ENCODE measurements at regions not wholly inside any gene's neighbourhood (a gene's known extent, or its start where the extent isn't known, plus 50 kb on each side); places are given as distances from the start of the nearest gene placed in this dataset.

DNA sequence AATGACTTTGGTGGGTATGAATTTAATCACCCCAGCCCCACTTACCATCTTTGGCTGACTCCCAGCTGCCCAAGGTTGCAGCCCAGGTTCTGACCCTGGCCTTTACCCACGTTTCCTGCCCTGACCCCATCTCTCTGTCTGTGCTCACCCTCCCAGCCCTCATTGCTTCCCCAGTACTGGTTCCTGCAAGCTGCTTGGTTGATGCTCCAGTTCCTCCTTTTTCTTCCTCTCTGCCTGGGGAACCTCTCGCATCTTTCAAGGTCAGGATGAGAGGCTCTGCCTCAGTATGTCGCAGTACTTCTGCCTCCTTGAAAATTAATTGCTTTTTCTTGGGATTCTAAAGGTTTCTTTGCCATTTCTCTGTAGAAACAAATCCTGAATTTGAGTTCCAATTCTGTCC lies 263.8 kb upstream of the ZNF32 start:
- no peak overlapping the region for H3K27ac ChIP-seq (ENCODE audit: low read depth in 2 of 2, low read length in 1 of 2)
- peaks cover 0 to 2% of the 10 kb centered on the region in 2 donors for H3K4me1 ChIP-seq (ENCODE audit: control insufficient read depth in 2 of 2, insufficient read depth in 2 of 2, low read length in 1 of 2)
- H3K4me3 ChIP-seq (ENCODE audit: low read depth in 1 of 2, low read length in 2 of 2) = no peak overlapping the region
- WGBS, 2 donors = 77 to 79% methylated on average over 3 of the region's 3 CpGs
- H3K36me3 ChIP-seq (ENCODE audit: control insufficient read depth in 2 of 2, insufficient read depth in 2 of 2, low read length in 1 of 2) = no peaks in the 10 kb centered on the region
- H3K9me3 ChIP-seq (ENCODE audit: control insufficient read depth in 2 of 2, insufficient read depth in 1 of 2, low read depth in 1 of 2, low read length in 1 of 2) = no peaks in the 10 kb centered on the region
- no peaks in the 10 kb centered on the region for H3K27me3 ChIP-seq (ENCODE audit: control insufficient read depth in 1 of 2, insufficient read depth in 2 of 2, low read length in 2 of 2)

DNA sequence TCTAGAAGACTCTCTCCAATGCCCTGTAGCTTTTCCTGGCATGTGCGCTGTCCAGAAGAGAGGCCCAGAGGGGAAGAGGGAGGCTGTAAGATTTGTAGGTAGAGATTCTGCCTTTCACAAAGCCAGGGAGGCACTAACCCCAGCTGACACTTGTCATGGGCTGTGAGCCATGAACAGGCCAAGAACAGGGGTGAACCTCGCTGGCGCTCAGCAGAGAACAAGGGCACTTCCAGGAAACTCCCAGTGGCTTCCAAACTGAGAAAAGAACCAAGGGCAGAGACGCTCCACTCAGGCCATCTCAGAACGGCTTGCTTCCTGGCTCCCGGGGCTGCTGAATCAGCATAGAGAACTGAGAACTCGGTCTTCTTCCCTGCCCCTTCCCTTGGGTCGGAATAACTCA lies 257.8 kb upstream of the ZNF32 start:
- H3K27me3 ChIP-seq (ENCODE audit: control insufficient read depth in 1 of 2, insufficient read depth in 2 of 2, low read length in 2 of 2) = no peaks in the 10 kb centered on the region
- no peaks in the 10 kb centered on the region for H3K36me3 ChIP-seq (ENCODE audit: control insufficient read depth in 2 of 2, insufficient read depth in 2 of 2, low read length in 1 of 2)
- H3K4me3 ChIP-seq (ENCODE audit: low read depth in 1 of 2, low read length in 2 of 2) = no peak overlapping the region
- H3K4me1 ChIP-seq (ENCODE audit: control insufficient read depth in 2 of 2, insufficient read depth in 2 of 2, low read length in 1 of 2) = peaks cover 0 to 2% of the 10 kb centered on the region in 2 donors
- no peaks in the 10 kb centered on the region for H3K9me3 ChIP-seq (ENCODE audit: control insufficient read depth in 2 of 2, insufficient read depth in 1 of 2, low read depth in 1 of 2, low read length in 1 of 2)
- peak overlapping the region in 1 of 2 donors; percentile 15 for H3K27ac ChIP-seq (ENCODE audit: low read depth in 2 of 2, low read length in 1 of 2)
- 62 to 67% methylated on average over 8 of the region's 8 CpGs for WGBS, 2 donors

DNA sequence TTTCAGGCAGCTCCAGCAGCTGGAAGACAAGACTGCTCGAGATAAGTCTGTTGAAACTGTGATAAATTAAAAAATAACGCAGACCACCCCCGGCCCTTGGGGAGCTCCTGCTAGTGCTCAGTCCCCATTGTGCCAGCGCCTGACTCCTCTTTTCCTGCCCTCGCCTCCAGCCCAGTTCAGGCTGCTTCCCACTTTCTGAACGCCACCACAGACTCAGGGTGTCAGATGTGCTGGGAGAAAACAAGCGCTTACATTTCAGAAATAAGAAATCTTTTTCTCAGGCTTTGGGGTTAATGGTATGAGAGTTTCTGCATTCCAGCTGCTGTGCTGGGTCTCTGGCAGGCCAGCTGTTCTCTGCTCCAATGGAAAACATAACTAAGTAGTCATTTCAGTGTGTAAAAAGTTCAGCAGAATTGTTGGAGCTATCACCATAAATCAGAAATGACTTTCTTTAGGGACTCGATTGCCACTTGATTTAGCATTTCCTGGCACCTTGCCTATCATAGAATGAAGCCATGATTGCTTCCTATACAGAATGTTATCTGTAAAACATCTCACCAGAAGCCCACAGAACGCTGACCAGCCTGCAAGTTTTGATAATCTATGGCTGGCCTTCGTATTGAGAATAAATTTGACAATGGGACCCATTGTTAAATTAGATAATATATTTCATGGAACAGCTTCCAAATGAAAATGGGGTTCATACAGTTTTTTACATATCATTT lies 257.0 kb upstream of the ZNF32 start:
- no peak overlapping the region for H3K4me3 ChIP-seq (ENCODE audit: low read depth in 1 of 2, low read length in 2 of 2)
- no peaks in the 10 kb centered on the region for H3K9me3 ChIP-seq (ENCODE audit: control insufficient read depth in 2 of 2, insufficient read depth in 1 of 2, low read depth in 1 of 2, low read length in 1 of 2)
- 45 to 55% methylated on average over 10 of the region's 10 CpGs for WGBS, 2 donors
- H3K36me3 ChIP-seq (ENCODE audit: control insufficient read depth in 2 of 2, insufficient read depth in 2 of 2, low read length in 1 of 2) = no peaks in the 10 kb centered on the region
- no peak overlapping the region for H3K27ac ChIP-seq (ENCODE audit: low read depth in 2 of 2, low read length in 1 of 2)
- peaks cover 0 to under 1% of the 10 kb centered on the region in 2 donors for H3K4me1 ChIP-seq (ENCODE audit: control insufficient read depth in 2 of 2, insufficient read depth in 2 of 2, low read length in 1 of 2)
- H3K27me3 ChIP-seq (ENCODE audit: control insufficient read depth in 1 of 2, insufficient read depth in 2 of 2, low read length in 2 of 2) = no peaks in the 10 kb centered on the region

DNA sequence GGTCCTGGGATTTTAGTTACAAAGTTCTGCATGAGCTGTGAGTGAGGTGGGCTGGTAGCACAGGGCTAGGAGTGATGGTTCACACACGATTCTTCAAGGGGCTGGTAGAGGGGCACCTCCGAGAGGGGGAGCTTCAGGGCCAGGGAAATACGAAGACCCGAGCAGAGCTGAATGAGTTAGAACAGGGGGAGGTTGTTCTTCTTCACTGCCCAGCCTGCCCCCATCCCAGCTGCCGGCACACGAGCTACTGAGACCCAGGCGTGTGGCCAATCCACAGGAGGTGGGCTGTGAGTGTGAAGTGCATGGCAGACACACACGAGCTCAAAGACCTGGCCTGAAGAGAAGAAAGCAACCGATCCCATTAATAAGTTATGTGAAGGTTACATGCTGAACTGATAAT lies 256.2 kb upstream of the ZNF32 start:
- Histone ChIP-seq H3K4me3 (ENCODE audit: low read depth in 1 of 2, low read length in 2 of 2) (no peak overlapping the region), H3K9me3 (ENCODE audit: control insufficient read depth in 2 of 2, insufficient read depth in 1 of 2, low read depth in 1 of 2, low read length in 1 of 2) (no peaks in the 10 kb centered on the region), H3K27ac (ENCODE audit: low read depth in 2 of 2, low read length in 1 of 2) (no peak overlapping the region), H3K27me3 (ENCODE audit: control insufficient read depth in 1 of 2, insufficient read depth in 2 of 2, low read length in 2 of 2) (no peaks in the 10 kb centered on the region), H3K4me1 (ENCODE audit: control insufficient read depth in 2 of 2, insufficient read depth in 2 of 2, low read length in 1 of 2) (no peaks in the 10 kb centered on the region), H3K36me3 (ENCODE audit: control insufficient read depth in 2 of 2, insufficient read depth in 2 of 2, low read length in 1 of 2) (no peaks in the 10 kb centered on the region)
- 72 to 81% methylated on average over 9 of the region's 9 CpGs for WGBS, 2 donors

DNA sequence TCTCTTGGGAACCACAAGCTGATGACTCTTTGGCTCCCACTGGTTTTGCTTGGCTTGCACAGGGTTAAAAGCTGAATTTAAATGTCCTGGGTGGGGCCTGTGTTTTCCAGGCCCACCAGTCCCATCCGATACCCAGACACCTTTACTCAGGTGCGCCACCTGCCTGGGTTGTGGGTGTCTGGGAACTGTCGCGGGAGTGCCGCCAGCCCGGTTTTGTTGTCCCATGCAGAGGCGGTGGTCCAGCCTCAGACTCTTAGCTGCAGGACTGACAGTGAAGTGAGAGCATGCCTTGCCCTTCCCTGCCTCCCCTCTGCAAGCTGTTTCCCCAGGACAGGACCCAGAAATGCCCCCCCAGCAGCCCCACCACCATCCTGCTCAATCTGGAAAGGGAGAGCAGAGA lies 255.6 kb upstream of the ZNF32 start:
- WGBS, 2 donors = 89 to 92% methylated on average over 7 of the region's 7 CpGs
- Histone ChIP-seq H3K4me3 (ENCODE audit: low read depth in 1 of 2, low read length in 2 of 2) (no peak overlapping the region), H3K27me3 (ENCODE audit: control insufficient read depth in 1 of 2, insufficient read depth in 2 of 2, low read length in 2 of 2) (no peaks in the 10 kb centered on the region), H3K27ac (ENCODE audit: low read depth in 2 of 2, low read length in 1 of 2) (no peak overlapping the region), H3K36me3 (ENCODE audit: control insufficient read depth in 2 of 2, insufficient read depth in 2 of 2, low read length in 1 of 2) (no peaks in the 10 kb centered on the region), H3K4me1 (ENCODE audit: control insufficient read depth in 2 of 2, insufficient read depth in 2 of 2, low read length in 1 of 2) (peaks cover 0 to 2% of the 10 kb centered on the region in 2 donors), H3K9me3 (ENCODE audit: control insufficient read depth in 2 of 2, insufficient read depth in 1 of 2, low read depth in 1 of 2, low read length in 1 of 2) (no peaks in the 10 kb centered on the region)

DNA sequence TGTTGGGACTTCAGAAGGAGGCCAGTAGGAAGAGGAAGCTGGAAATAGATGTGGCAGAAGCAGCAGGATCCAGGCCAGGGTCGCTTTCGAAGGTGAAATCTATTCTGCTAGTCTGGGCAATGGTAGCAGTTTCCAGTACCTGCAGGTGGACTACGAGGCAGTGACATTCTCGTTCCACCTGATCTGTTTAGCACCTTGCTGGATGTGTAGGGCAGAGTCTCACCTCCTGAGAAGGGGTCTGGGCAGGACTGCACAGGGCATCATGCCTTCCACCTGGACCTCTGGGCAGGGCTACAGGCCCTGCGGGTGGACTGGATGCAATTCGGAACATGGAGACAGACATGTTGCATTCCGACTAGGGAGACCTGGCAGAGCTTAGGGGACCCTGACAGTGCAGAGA lies 254.8 kb upstream of the ZNF32 start:
- no peaks in the 10 kb centered on the region for H3K36me3 ChIP-seq (ENCODE audit: control insufficient read depth in 2 of 2, insufficient read depth in 2 of 2, low read length in 1 of 2)
- H3K27ac ChIP-seq (ENCODE audit: low read depth in 2 of 2, low read length in 1 of 2) = no peak overlapping the region
- WGBS, 2 donors = 58 to 73% methylated on average over 7 of the region's 7 CpGs

DNA sequence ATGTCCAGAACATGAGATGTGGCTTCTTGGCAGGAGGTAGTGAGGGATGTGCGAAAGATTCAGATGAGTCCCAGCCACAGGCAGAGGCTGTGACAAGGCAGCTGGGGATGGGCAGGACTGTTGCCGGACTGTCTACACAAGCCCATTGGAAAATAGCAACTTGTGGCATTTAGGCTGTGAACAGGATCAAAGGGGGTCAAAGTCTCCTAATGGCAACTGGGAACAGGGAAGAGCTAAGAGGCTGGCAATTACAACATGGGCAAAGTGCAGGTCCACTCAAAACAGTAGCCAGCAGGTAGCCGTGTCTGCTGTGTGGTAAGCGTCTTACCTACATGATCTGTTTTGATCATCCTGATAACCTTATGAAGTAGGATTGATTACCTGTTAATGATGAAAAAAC lies 254.2 kb upstream of the ZNF32 start:
- H3K4me1 ChIP-seq (ENCODE audit: control insufficient read depth in 2 of 2, insufficient read depth in 2 of 2, low read length in 1 of 2) = peaks cover 0 to 9% of the 10 kb centered on the region in 2 donors
- H3K9me3 ChIP-seq (ENCODE audit: control insufficient read depth in 2 of 2, insufficient read depth in 1 of 2, low read depth in 1 of 2, low read length in 1 of 2) = no peaks in the 10 kb centered on the region
- H3K4me3 ChIP-seq (ENCODE audit: low read depth in 1 of 2, low read length in 2 of 2) = no peak overlapping the region
- no peak overlapping the region for H3K27ac ChIP-seq (ENCODE audit: low read depth in 2 of 2, low read length in 1 of 2)
- 86 to 96% methylated on average over 4 of the region's 4 CpGs for WGBS, 2 donors
- no peaks in the 10 kb centered on the region for H3K36me3 ChIP-seq (ENCODE audit: control insufficient read depth in 2 of 2, insufficient read depth in 2 of 2, low read length in 1 of 2)
- H3K27me3 ChIP-seq (ENCODE audit: control insufficient read depth in 1 of 2, insufficient read depth in 2 of 2, low read length in 2 of 2) = no peaks in the 10 kb centered on the region

More for the DNA sequence above, 254.8 kb upstream of the ZNF32 start:
- Histone ChIP-seq H3K4me1 (ENCODE audit: control insufficient read depth in 2 of 2, insufficient read depth in 2 of 2, low read length in 1 of 2) (peaks cover 0 to 8% of the 10 kb centered on the region in 2 donors), H3K4me3 (ENCODE audit: low read depth in 1 of 2, low read length in 2 of 2) (no peak overlapping the region), H3K27me3 (ENCODE audit: control insufficient read depth in 1 of 2, insufficient read depth in 2 of 2, low read length in 2 of 2) (no peaks in the 10 kb centered on the region), H3K9me3 (ENCODE audit: control insufficient read depth in 2 of 2, insufficient read depth in 1 of 2, low read depth in 1 of 2, low read length in 1 of 2) (no peaks in the 10 kb centered on the region)

DNA sequence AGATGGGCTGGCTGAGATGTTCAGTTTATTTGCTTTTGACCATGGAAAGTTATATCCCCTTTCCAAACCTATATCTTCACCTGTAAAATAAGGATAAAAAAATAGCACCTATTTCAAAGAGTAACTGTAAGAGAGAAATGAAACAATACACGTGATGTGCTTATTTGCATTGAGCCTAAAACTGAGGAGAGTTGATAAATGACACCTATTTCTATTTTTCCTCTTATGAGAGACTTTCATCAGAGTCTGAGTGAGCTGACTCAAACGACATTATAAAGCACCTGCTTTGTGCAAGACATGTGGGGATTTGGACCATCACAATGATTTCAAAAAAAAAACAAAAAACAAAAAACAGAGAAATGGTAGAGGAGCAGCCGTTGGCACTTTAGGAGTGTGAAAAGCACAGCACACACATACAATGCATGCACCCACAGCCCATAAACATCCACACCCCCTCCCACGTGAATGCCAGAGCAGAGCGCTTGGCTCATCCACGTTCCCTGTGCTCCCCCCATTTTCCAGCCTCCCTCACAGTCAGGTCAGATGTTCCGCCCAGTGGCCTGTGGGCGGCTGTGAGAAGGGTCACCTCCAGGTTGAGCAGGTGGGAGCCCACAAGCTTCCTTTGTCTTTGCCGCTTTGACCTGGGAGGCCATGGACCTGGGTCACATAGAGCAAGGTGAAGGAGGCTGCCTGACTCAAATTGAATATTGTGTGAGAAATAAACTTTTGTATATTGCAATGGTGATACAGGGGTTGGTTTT lies 253.2 kb upstream of the ZNF32 start:
- peaks cover 0 to 9% of the 10 kb centered on the region in 2 donors for H3K4me1 ChIP-seq (ENCODE audit: control insufficient read depth in 2 of 2, insufficient read depth in 2 of 2, low read length in 1 of 2)
- no peaks in the 10 kb centered on the region for H3K9me3 ChIP-seq (ENCODE audit: control insufficient read depth in 2 of 2, insufficient read depth in 1 of 2, low read depth in 1 of 2, low read length in 1 of 2)
- H3K27me3 ChIP-seq (ENCODE audit: control insufficient read depth in 1 of 2, insufficient read depth in 2 of 2, low read length in 2 of 2) = no peaks in the 10 kb centered on the region
- H3K36me3 ChIP-seq (ENCODE audit: control insufficient read depth in 2 of 2, insufficient read depth in 2 of 2, low read length in 1 of 2) = no peaks in the 10 kb centered on the region
- no peak overlapping the region for H3K27ac ChIP-seq (ENCODE audit: low read depth in 2 of 2, low read length in 1 of 2)
- H3K4me3 ChIP-seq (ENCODE audit: low read depth in 1 of 2, low read length in 2 of 2) = no peak overlapping the region
- 74 to 82% methylated on average over 9 of the region's 9 CpGs for WGBS, 2 donors

DNA sequence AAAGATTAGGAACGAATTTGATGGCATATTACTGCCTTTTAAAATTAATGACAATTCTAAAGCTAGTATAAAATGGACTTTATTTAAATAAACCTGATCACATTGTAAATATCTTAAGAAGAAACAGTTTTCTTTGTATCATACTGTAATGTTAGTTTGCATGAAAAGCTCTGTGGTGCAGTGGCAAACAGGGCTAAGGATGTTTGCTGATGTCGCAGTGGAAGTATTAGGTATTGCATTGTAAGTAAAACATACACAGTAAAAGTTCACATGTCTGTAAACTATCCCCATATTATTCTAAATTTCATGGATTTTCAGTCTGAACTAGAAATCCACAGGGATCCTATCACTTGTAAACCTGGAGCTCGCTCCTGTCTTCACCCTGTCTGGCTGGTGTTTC lies 252.6 kb upstream of the ZNF32 start:
- no peaks in the 10 kb centered on the region for H3K9me3 ChIP-seq (ENCODE audit: control insufficient read depth in 2 of 2, insufficient read depth in 1 of 2, low read depth in 1 of 2, low read length in 1 of 2)
- 86 to 88% methylated on average over 3 of the region's 3 CpGs for WGBS, 2 donors
- no peaks in the 10 kb centered on the region for H3K27me3 ChIP-seq (ENCODE audit: control insufficient read depth in 1 of 2, insufficient read depth in 2 of 2, low read length in 2 of 2)

More for the DNA sequence above, 252.6 kb upstream of the ZNF32 start:
- H3K36me3 ChIP-seq (ENCODE audit: control insufficient read depth in 2 of 2, insufficient read depth in 2 of 2, low read length in 1 of 2) = no peaks in the 10 kb centered on the region
- no peak overlapping the region for H3K27ac ChIP-seq (ENCODE audit: low read depth in 2 of 2, low read length in 1 of 2)
- no peak overlapping the region for H3K4me3 ChIP-seq (ENCODE audit: low read depth in 1 of 2, low read length in 2 of 2)
- peaks cover 0 to 9% of the 10 kb centered on the region in 2 donors for H3K4me1 ChIP-seq (ENCODE audit: control insufficient read depth in 2 of 2, insufficient read depth in 2 of 2, low read length in 1 of 2)
